DND-41 (cell line): ENCODE measurements at regions not wholly inside any gene's neighbourhood (a gene's known extent, or its start where the extent isn't known, plus 50 kb on each side); places are given as distances from the start of the nearest gene placed in this dataset.

Experiments
- ATAC-seq: fragments of 200-7000 bp; cut with Tn5 transposase; 3 replicates; pipeline ENCODE4 v1.9.1; 2021; ENCODE audit warnings: low read depth; ENCODE audit not compliant: insufficient read depth
- DNase-seq: peaks from one replicate; pipeline ENCODE4 v3.0.0-alpha.2; 2020
- H2AFZ ChIP-seq: 2 replicates; pipeline ENCODE4 v1.6.0; 2012; ENCODE audit warnings: low read depth, low read length
- H3K27ac ChIP-seq: 2 replicates; pipeline ENCODE4 v1.5.1; 2012; ENCODE audit warnings: low read length, inconsistent platforms
- H3K27me3 ChIP-seq: fragments of 200-600 bp; sonication (generic); 2 replicates; pipeline ENCODE4 v1.6.0; 2012; ENCODE audit warnings: low read length, mild to moderate bottlenecking, inconsistent platforms; ENCODE audit not compliant: insufficient read depth, poor library complexity
- H3K36me3 ChIP-seq: 2 replicates; pipeline ENCODE4 v1.5.1; 2012; ENCODE audit warnings: low read length, inconsistent platforms; ENCODE audit not compliant: insufficient read depth
- H3K4me1 ChIP-seq: 2 replicates; pipeline ENCODE4 v1.5.1; 2012; ENCODE audit warnings: mild to moderate bottlenecking, low read length; ENCODE audit not compliant: insufficient read depth
- H3K4me2 ChIP-seq: 2 replicates; pipeline ENCODE4 v1.6.0; 2012; ENCODE audit warnings: mild to moderate bottlenecking, moderate library complexity, low read length, inconsistent platforms; ENCODE audit not compliant: insufficient read depth
- H3K4me3 ChIP-seq, 2 experiments: fragments of 200-600 bp in 1 of 2; shearing (Covaris generic) in 1 of 2; 2 replicates each; pipeline ENCODE4 v1.5.1; 2012 to 2016; ENCODE audit warnings: inconsistent platforms in 2 of 2, low read length in 2 of 2, mild to moderate bottlenecking in 2 of 2, low read depth in 1 of 2, moderate library complexity in 1 of 2
- H3K79me2 ChIP-seq: 2 replicates; pipeline ENCODE4 v1.6.0; 2012; ENCODE audit warnings: low read length, inconsistent platforms; ENCODE audit not compliant: insufficient read depth
- H3K9ac ChIP-seq: 2 replicates; pipeline ENCODE4 v1.6.0; 2012; ENCODE audit warnings: low read depth, mild to moderate bottlenecking, inconsistent platforms, low read length, moderate library complexity
- H3K9me3 ChIP-seq: 2 replicates; pipeline ENCODE4 v1.5.1; 2012; ENCODE audit warnings: low read length, moderate library complexity, mild to moderate bottlenecking, inconsistent platforms; ENCODE audit not compliant: insufficient read depth, severe bottlenecking
- H4K20me1 ChIP-seq: 2 replicates; pipeline ENCODE4 v1.6.0; 2012; ENCODE audit warnings: low read length; ENCODE audit not compliant: insufficient read depth
- CTCF ChIP-seq: IDR thresholded peaks from 2 replicates; pipeline ENCODE4 v1.5.1; 2012; ENCODE audit warnings: borderline replicate concordance, low read length, moderate library complexity, mild to moderate bottlenecking; ENCODE audit not compliant: poor library complexity, severe bottlenecking; ENCODE audit errors: extremely low read depth
- EZH2 ChIP-seq: IDR thresholded peaks from 3 replicates; pipeline ENCODE4 v1.6.1; 2012; ENCODE audit warnings: borderline replicate concordance, low read depth, mild to moderate bottlenecking, moderate library complexity, low read length, inconsistent platforms; ENCODE audit not compliant: severe bottlenecking

GRCh38 chr6:9540126-9540525, 874.7 kb downstream of the TFAP2A start:
- no peaks in the 10 kb centered on the region for H3K36me3 ChIP-seq
- H3K9me3 ChIP-seq, result no peaks in the 10 kb centered on the region
- no peak overlapping the region for H3K4me3 ChIP-seq
- no peak overlapping the region for H3K4me2 ChIP-seq
- H4K20me1 ChIP-seq, result no peaks in the 10 kb centered on the region
- H3K9ac ChIP-seq, result no peak overlapping the region
- H3K27ac ChIP-seq, result no peak overlapping the region
- no peak for ATAC-seq
- no peaks in the 10 kb centered on the region for H3K4me1 ChIP-seq
- TF ChIP-seq CTCF (no peak), EZH2 (no peak)
- H2AFZ ChIP-seq, result no peak overlapping the region
- H3K27me3 ChIP-seq, result no peaks in the 10 kb centered on the region
- no peak for DNase-seq
- no peaks in the 10 kb centered on the region for H3K79me2 ChIP-seq

GRCh38 chr6:9539231-9539755, 875.6 kb downstream of the TFAP2A start:
- DNase-seq, result no peak
- H3K27ac ChIP-seq, result no peak overlapping the region

GRCh38 chr6:9537381-9537780, 877.5 kb downstream of the TFAP2A start:
- no peaks in the 10 kb centered on the region for H3K79me2 ChIP-seq
- H3K27ac ChIP-seq, result no peak overlapping the region
- H3K27me3 ChIP-seq, result no peaks in the 10 kb centered on the region
- no peak overlapping the region for H2AFZ ChIP-seq
- no peaks in the 10 kb centered on the region for H3K9me3 ChIP-seq
- no peaks in the 10 kb centered on the region for H3K36me3 ChIP-seq
- DNase-seq, result no peak
- H3K4me3 ChIP-seq, result no peak overlapping the region
- TF ChIP-seq CTCF, result no peak
- TF ChIP-seq EZH2, result no peak
- no peak overlapping the region for H3K4me2 ChIP-seq
- no peaks in the 10 kb centered on the region for H3K4me1 ChIP-seq
- H4K20me1 ChIP-seq, result no peaks in the 10 kb centered on the region
- no peak overlapping the region for H3K9ac ChIP-seq
- no peak for ATAC-seq

More at GRCh38 chr6:9539231-9539755, 875.6 kb downstream of the TFAP2A start:
- no peaks in the 10 kb centered on the region for H3K27me3 ChIP-seq
- no peak overlapping the region for H3K9ac ChIP-seq
- no peak for TF ChIP-seq EZH2
- TF ChIP-seq CTCF, result no peak
- ATAC-seq, result no peak
- H2AFZ ChIP-seq, result no peak overlapping the region
- H3K4me1 ChIP-seq, result no peaks in the 10 kb centered on the region
- H3K4me3 ChIP-seq, result no peak overlapping the region
- H3K36me3 ChIP-seq, result no peaks in the 10 kb centered on the region
- no peak overlapping the region for H3K4me2 ChIP-seq
- H4K20me1 ChIP-seq, result no peaks in the 10 kb centered on the region
- no peaks in the 10 kb centered on the region for H3K9me3 ChIP-seq
- no peaks in the 10 kb centered on the region for H3K79me2 ChIP-seq

- no peak overlapping the region for H3K9ac ChIP-seq
- no peaks in the 10 kb centered on the region for H3K4me1 ChIP-seq
- ATAC-seq, result no peak
- H3K27me3 ChIP-seq, result no peaks in the 10 kb centered on the region
- DNase-seq, result no peak
- no peaks in the 10 kb centered on the region for H3K36me3 ChIP-seq
- no peak overlapping the region for H3K4me2 ChIP-seq
- H3K4me3 ChIP-seq, result no peak overlapping the region
- H3K79me2 ChIP-seq, result no peaks in the 10 kb centered on the region
- H2AFZ ChIP-seq, result no peak overlapping the region
- no peaks in the 10 kb centered on the region for H4K20me1 ChIP-seq
- no peak overlapping the region for H3K27ac ChIP-seq
- no peaks in the 10 kb centered on the region for H3K9me3 ChIP-seq
- TF ChIP-seq EZH2 (no peak), CTCF (no peak)
Measured at GRCh38 chr6:9535106-9535505, 879.8 kb downstream of the TFAP2A start.
